GM21528 (cell line): ENCODE measurements at regions not wholly inside any gene's neighbourhood (a gene's known extent, or its start where the extent isn't known, plus 50 kb on each side); places are given as distances from the start of the nearest gene placed in this dataset.
"Not testable (repeated sequence)": the region's sequence is repeated elsewhere in the genome, so short reads cannot be mapped to it uniquely, and the experiment has no call there.

Source experiments
- ATAC-seq: cut with Tn5 transposase; IDR thresholded peaks from one replicate; pipeline ENCODE4 v1.9.1; 2021; ENCODE audit warnings: mild to moderate bottlenecking, moderate library complexity; ENCODE audit not compliant: unreplicated experiment, low FRiP score

DNA sequence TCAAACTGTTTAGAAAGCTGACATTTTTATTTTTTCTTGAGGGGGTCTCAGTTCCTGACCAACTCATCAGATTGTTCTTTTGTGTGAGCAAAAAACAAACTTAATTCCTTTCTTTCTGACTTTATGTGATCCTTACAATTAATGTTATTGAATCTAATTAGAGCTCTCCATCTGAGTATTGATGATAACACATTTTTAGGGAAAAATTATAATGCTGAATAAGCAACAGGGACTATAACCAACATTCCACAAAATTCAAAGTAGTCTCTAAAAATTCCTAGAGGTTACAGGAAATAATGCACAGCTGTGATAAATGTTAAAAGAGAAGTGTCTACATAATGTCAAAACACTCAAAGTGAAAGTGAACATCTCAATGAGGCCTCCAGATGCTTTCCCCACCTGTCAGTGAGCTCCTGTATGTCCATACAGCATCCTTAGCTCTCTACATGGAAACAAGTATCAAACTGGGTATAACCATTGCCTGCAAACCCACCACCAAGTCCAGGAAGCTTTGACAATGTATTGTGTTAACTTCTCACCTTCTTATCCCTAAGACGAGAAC lies 786.0 kb upstream of the SLC39A10 start:
- ATAC-seq, result no peak

- no peak for ATAC-seq
Observed at GRCh38 chr2:194867328-194867727, 789.7 kb upstream of the SLC39A10 start.

DNA sequence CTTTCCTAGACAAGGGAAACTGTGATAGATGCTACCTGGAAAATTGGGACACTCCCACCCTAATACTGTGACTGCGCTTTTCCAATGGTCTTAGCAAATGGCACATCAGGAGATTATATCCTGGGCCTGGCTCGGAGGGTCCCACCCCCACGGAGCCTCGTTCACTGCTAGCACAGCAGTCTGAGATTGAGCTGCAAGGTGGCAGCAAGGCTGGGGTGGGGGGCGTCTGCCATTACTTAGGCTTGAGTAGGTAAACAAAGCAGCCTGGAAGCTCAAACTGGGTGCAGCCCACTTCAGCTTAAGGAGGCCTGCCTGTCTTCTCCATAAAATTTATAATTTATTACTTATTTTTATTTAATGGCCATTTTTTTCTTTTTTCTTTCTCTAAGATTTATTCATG lies 802.1 kb upstream of the SLC39A10 start:
- ATAC-seq, result no peak

GRCh38 chr2:194842871-194843270 lies 814.2 kb upstream of the SLC39A10 start:
- ATAC-seq, result no peak

DNA sequence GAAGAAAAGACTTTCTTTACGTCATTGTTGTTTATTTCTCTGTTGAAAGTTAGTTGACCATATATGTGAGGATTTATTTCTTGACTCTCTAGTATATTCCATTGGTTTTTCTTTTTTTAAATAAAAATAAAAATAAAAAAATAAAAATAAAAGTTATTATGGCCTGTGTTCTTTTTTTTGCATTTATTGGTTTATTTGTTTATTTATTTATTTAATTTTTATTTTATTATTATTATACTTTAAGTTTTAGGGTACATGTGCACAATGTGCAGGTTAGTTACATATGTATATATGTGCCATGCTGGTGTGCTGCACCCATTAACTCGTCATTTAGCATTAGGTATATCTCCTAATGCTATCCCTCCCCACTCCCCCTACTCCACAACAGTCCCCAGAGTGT lies 822.7 kb upstream of the SLC39A10 start:
- ATAC-seq, result not testable (repeated sequence)

DNA sequence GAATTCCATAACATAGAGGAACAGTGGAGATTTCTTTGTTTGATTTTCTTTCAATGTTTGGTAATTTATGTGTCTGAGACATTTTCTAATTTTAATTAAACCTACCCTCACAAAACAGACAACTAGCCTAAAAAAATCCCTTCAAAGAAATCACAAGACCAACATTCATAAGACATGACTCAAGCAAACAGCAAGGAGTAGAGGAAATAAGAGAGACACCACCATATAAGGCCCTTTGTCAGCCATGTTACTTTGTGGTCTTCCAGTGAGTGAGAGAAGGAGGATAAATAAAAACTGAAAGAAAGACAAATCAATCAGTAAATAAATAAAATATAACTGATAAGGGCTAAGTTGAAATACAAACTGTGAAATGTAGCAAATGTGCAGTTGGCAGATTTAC lies 830.8 kb upstream of the SLC39A10 start:
- ATAC-seq, result no peak

DNA sequence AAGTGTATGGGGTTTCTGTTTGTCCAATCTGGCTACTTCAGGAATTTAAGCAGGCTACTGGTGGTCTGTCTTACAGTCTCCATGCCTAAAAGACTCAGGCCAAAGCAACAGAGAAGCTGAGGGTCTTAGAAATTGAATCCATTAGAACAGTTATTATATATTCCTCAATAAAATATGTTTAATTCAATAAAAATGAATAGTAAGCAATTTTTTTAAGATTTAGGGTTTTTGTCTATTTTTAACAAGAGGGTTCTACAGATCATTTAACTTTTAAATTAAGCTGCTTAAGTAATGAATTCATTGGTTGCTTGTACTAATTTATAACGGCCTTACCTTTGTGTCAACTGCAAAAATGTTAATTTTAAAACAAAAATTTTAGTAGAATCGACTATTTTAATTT lies 832.6 kb upstream of the SLC39A10 start:
- ATAC-seq, result no peak

GRCh38 chr2:194822657-194823056 lies 834.4 kb upstream of the SLC39A10 start:
- ATAC-seq, result no peak

DNA sequence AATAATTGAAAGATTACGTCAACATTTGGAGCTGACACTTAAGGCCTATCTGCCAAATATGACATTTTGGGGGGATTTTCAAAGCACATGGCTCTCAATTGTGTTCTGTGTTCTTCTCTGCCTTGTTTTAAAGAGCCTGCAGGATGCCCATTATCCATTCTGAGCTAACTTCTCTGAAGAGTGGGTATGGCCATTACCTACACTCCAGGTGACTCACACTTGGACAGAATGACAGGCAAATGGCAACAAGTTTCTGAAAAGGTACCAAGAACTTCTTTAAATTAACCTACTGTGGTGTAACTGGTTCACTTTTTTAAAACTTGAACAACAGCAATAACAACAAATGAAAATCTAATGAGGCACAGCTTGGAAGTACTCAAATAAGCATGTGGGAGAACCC lies 834.9 kb upstream of the SLC39A10 start:
- ATAC-seq, result no peak

DNA sequence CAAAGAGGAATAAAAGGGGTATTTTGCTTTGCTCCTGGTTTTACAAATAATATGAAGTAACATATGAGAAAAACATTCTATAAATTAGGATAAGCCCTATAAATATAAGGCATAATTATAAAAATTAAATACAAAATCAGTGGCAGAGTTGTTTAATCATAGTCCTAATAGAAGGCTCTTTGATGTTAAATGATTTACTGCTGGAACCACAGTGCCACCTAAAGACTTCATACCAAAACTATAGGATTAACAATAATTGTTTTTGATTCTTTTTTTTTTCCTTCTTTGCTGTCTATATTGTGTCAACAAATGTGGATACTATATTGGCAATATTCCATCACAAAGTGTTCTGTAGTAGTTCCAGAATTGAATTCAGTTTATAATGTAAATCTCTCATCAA lies 837.7 kb upstream of the SLC39A10 start:
- no peak for ATAC-seq

DNA sequence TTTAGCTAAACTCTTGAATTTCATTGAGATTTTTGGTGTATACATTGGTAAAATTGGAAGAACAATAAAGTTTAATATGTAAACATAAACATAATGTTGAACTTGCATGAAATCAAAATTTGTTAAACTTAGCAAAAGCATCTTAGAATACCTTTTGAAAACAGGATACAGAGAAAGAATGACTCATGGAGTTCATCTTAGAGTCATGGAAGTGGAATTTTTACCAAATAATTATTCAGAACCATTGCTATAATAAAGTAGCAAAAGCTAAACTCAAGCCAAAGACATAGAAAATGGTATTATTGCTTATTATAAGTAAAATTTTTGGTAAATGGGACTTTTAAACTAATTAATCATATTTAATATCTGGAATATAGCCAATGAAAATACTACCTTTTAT lies 841.6 kb upstream of the SLC39A10 start:
- ATAC-seq, result no peak

DNA sequence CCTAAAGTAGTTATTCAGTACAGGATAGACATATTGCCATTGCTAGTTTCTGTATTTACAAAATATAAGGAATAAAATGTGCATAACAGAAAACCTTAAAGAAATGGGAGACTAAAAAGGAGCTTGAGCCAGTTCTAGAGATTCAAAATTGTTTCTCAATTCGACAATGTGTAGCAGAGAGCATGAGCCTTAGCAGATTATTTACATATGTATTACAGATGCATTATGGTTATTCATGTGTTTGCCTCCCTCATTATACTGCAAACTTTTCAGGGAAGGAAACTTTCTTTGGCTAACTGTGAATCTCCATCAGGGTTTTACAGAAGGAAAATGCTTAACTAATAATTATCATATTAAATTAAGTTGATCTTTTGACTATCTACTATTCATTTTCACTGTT lies 854.4 kb upstream of the SLC39A10 start:
- ATAC-seq, result no peak

DNA sequence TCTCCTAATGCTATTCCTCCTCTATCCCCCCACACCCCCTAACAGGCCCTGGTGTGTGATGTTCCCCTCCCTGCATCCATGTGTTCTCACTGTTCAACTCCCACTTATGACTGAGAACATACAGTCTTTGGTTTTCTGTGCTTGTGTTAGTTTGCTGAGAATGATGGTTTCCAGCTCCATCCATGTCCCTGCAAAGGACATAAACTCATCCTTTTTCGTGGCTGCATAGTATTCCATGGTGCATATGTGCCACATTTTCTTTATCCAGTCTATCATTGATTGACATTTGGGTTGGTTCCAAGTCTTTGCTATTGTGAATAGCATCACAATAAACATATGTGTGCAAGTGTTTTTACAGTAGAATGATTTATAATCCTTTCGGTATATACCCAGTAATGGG lies 870.0 kb upstream of the SLC39A10 start:
- ATAC-seq, result not testable (repeated sequence)

GRCh38 chr2:194771394-194771793 lies 885.6 kb upstream of the SLC39A10 start:
- not testable (repeated sequence) for ATAC-seq

GRCh38 chr2:194769030-194769429 lies 888.0 kb upstream of the SLC39A10 start:
- no peak for ATAC-seq

- ATAC-seq, result no peak
Observed at GRCh38 chr2:194765723-194766122, 891.3 kb upstream of the SLC39A10 start.

DNA sequence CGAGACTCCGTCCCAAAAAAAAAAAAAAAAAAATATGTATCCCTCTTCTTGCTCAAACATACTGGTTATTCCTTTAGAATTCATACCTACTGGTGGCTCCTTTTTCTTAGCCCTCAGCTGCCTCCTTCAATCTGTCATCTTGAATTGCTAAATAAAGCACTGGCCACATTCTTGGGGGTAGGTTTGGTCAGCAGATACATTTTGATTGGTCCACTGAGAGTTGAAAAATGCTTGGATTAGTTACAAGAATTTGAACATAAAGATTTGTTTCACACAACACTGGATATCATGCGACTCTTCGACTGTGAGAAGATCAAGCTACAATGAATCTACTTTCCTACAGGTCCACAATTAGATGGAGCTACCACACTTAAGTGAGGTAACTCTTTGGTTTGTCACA lies 906.1 kb upstream of the SLC39A10 start:
- ATAC-seq, result no peak

DNA sequence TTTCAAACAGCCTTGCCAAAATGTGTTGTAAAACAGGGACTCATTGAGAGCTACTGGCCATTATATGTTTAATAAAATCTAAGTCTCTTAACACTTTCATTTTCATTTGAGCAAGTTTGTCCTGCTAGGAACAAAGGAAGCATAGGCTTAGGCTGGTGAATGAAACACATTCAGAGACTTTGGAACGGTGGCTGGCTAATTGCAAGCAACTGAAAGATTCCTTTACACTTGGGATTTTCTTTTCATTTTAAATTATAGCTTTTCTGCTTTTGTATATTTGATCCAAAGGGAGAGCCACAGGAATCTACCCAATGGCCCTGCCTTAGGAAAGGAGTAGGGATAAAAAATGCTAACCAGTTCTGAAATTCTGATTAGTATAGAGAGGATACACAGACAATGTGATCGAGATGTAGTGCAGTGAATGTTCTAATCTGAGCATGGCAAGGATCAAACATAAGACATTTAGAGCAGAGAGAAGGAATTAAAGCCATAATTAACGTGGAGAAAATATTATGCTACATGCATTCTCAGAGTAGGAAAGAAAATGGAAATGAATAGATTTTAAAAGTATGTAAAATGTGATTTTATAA lies 911.4 kb upstream of the SLC39A10 start:
- no peak for ATAC-seq

DNA sequence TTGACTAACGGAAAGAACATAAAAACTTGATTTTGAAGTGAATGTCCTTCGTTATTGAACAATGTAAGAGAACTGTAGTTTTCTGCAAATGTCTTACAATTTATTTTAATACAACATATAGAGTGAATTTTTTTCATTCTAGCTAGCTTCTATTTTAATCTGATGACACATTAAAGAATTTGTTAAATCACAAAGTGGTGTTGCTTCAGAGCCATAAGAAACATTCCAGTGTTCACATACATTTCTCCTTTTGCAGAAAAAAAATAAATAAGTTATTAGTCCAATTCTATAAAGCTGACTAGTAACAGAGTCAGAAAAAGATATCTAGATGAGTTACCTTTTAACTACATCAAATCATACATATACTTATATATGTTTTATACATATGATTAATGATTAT lies 914.3 kb upstream of the SLC39A10 start:
- no peak for ATAC-seq

GRCh38 chr2:194739217-194739616 lies 917.8 kb upstream of the SLC39A10 start:
- no peak for ATAC-seq

DNA sequence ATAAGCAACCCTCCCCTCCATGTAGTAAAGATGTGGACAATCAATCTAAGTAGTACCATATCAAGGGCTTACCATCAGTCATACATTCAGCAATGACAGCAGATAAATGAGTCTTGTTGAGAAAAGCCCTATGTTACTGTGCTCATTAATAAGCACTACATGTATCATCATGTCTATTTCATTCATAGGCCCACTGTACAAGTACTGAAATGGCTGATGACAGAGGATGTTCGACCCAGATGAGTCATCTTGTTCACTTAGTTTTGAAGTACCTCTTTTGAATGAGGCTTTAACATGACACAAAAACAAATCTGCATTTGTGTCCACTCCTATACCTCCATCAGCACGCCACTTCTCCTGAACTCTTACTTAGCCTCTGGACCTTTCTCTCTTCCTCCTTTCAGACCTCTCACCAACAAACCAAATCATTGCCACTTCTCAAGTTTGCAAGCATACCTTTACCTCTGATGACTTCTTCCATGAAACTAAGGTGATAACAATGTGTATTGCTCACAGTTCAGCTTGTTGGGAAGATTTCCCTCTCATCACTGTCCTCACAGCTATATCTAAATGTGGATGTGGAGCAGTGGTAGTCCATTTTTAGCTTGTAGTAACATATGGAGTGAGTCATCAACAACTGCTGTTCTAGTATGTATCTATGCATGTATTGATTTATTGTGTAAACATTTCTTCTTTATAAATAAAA lies 921.0 kb upstream of the SLC39A10 start:
- no peak for ATAC-seq

DNA sequence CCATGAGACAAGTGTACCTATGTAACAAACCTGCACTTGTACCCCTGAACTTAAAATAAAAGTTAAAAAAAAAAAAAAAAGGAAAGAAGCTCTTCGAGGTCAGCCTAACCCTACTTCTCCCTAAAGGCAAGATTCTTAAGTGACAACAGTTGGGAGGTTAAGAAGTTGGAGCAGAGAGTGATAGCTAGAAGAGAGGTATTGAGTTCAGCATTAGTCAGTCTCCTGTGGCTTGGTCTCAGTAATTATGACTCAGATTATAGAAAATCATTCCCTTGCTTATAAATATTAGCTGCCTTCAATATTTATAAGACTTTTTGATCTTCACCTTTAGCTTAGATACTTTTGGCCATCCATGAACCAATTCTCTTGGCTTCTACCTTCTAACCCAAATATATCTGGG lies 926.8 kb upstream of the SLC39A10 start:
- ATAC-seq, result no peak
